H1 (cell line): ENCODE measurements at regions not wholly inside any gene's neighbourhood (a gene's known extent, or its start where the extent isn't known, plus 50 kb on each side); places are given as distances from the start of the nearest gene placed in this dataset.

Experiments used
- TF ChIP-seq, protein P1 (sequence below), 3 experiments: IDR thresholded peaks; 1 replicate in 2 of 3; 2 replicates in 1 of 3; pipeline versions ENCODE4 v1.5.1 to v1.6.1; 2011; ENCODE audit warnings: low read length in 3 of 3, mild to moderate bottlenecking in 3 of 3, inconsistent platforms in 2 of 3, low read depth in 1 of 3, moderate library complexity in 1 of 3; ENCODE audit not compliant: insufficient read depth in 1 of 3; ENCODE audit errors: control extremely low read depth in 1 of 3
- TF ChIP-seq, protein P2 (sequence below): IDR thresholded peaks from 2 replicates; pipeline ENCODE4 v1.6.1; 2011; ENCODE audit warnings: low read length, improper control_type of control experiment

- TF ChIP-seq, protein P1, sequence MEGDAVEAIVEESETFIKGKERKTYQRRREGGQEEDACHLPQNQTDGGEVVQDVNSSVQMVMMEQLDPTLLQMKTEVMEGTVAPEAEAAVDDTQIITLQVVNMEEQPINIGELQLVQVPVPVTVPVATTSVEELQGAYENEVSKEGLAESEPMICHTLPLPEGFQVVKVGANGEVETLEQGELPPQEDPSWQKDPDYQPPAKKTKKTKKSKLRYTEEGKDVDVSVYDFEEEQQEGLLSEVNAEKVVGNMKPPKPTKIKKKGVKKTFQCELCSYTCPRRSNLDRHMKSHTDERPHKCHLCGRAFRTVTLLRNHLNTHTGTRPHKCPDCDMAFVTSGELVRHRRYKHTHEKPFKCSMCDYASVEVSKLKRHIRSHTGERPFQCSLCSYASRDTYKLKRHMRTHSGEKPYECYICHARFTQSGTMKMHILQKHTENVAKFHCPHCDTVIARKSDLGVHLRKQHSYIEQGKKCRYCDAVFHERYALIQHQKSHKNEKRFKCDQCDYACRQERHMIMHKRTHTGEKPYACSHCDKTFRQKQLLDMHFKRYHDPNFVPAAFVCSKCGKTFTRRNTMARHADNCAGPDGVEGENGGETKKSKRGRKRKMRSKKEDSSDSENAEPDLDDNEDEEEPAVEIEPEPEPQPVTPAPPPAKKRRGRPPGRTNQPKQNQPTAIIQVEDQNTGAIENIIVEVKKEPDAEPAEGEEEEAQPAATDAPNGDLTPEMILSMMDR (IDR thresholded peaks at IDR 0.05; ENCODE audit: control extremely low read depth in 1 of 3, insufficient read depth in 1 of 3, low read depth in 1 of 3, low read length in 3 of 3) = no peak
- TF ChIP-seq, protein P2, sequence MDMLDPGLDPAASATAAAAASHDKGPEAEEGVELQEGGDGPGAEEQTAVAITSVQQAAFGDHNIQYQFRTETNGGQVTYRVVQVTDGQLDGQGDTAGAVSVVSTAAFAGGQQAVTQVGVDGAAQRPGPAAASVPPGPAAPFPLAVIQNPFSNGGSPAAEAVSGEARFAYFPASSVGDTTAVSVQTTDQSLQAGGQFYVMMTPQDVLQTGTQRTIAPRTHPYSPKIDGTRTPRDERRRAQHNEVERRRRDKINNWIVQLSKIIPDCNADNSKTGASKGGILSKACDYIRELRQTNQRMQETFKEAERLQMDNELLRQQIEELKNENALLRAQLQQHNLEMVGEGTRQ = no peak
Measured at GRCh38 chr3:194960446-194961032, 274.9 kb downstream of the FAM43A start (continued).
